ENCODE measurements at regions not wholly inside any gene's neighbourhood (a gene's known extent, or its start where the extent isn't known, plus 50 kb on each side); places are given as distances from the start of the nearest gene placed in this dataset.

DNA sequence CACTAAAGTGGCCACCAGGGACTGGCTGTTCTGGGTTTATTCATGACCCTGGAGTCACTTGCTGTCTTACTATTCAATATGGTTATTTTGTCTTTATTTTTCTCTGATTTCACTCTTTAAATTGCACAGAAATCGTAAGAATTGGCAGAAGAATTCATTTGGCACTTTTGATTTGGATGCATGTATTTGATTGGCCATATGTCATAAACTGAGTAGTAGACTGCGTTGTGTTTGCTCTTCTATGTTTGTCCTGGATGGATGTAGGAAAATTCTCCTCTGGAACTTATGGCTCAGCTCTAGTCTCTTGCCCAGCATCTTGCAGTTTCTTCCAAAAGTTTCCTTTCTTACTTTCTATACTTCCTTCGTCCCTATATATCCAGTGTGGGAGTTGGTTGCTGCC, 452.7 kb downstream of the GATA3 start:
- H3K4me1 ChIP-seq (ENCODE audit: control insufficient read depth, extremely low read depth, insufficient read depth, low read length) = no peaks in the 10 kb centered on the region
- no peaks in the 10 kb centered on the region for H3K9me3 ChIP-seq (replicated peaks; ENCODE audit: control insufficient read depth, insufficient read depth, low read length)
- no peak overlapping the region for H2AFZ ChIP-seq (ENCODE audit: low read depth, low read length)
- H3K4me2 ChIP-seq (ENCODE audit: insufficient read depth, low read length) = no peak overlapping the region
- ChIA-PET CTCF (no interaction called here), POLR2A (no interaction called here)
- no peak for TF ChIP-seq EZH2 (IDR thresholded peaks at IDR 0.05; ENCODE audit: borderline replicate concordance, low read depth, low read length, severe bottlenecking)
- no peak overlapping the region for H3K9ac ChIP-seq (replicated peaks; ENCODE audit: extremely low read depth, insufficient read depth, low read length)
- BruUV-seq (replicated peaks) = no TSS peak
- no peaks in the 10 kb centered on the region for H3K36me3 ChIP-seq (ENCODE audit: control insufficient read depth in 2 of 2, extremely low read depth in 1 of 2, insufficient read depth in 2 of 2, low read length in 2 of 2)
- no peaks in the 10 kb centered on the region for H3K27me3 ChIP-seq (ENCODE audit: control insufficient read depth in 2 of 2, insufficient read depth in 2 of 2, low read length in 2 of 2)
- no peak overlapping the region for H3K27ac ChIP-seq (ENCODE audit: insufficient read depth, low read depth, low read length)
- intact Hi-C loops (cut with micrococcal nuclease) (no loop called here), dilution Hi-C loops (cut with MboI; ENCODE audit: extremely low pct_ligation_motif_present, low sequenced_read_pairs) (no loop called here)
- FAIRE-seq (no peak), DNase-seq (ENCODE audit: low read depth, low spot score) (no peak)
- H4K20me1 ChIP-seq (replicated peaks; ENCODE audit: control insufficient read depth, extremely low read depth, insufficient read depth, low read length) = no peaks in the 10 kb centered on the region
- no peaks in the 10 kb centered on the region for H3K9me1 ChIP-seq (replicated peaks; ENCODE audit: control insufficient read depth, extremely low read depth, insufficient read depth, low read length)
- no peak overlapping the region for H3K4me3 ChIP-seq (replicated peaks in 1 of 3; ENCODE audit: insufficient read depth in 1 of 3, low read depth in 1 of 3, low read length in 3 of 3)
- no peaks in the 10 kb centered on the region for H3K79me2 ChIP-seq (ENCODE audit: control insufficient read depth, insufficient read depth, low read length)

DNA sequence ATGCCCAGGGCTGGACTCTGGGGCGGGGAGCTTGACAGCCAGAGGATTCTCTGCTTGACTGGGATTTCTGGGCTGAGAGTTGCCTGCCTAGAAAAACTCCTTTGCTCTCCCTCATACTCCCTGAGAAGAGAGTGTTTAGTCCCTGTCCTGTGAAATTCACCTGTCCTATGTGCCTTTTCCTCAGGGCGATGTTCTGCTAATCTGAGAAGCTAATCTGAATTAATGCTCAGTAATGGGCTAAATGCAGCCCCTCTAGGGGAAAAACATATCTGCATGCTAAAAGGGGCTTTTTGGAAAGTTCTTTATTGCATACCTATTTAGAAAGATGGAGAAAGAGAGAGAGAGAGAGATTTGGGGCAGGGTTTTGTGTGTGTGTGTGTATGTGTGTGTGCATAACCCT, 454.4 kb downstream of the GATA3 start:
- Histone ChIP-seq H3K27ac (ENCODE audit: insufficient read depth, low read depth, low read length) (no peak overlapping the region), H3K9me1 (replicated peaks; ENCODE audit: control insufficient read depth, extremely low read depth, insufficient read depth, low read length) (no peaks in the 10 kb centered on the region), H4K20me1 (replicated peaks; ENCODE audit: control insufficient read depth, extremely low read depth, insufficient read depth, low read length) (no peaks in the 10 kb centered on the region), H3K27me3 (ENCODE audit: control insufficient read depth in 2 of 2, insufficient read depth in 2 of 2, low read length in 2 of 2) (no peaks in the 10 kb centered on the region), H3K4me2 (ENCODE audit: insufficient read depth, low read length) (no peak overlapping the region), H3K9me3 (replicated peaks; ENCODE audit: control insufficient read depth, insufficient read depth, low read length) (no peaks in the 10 kb centered on the region), H3K9ac (replicated peaks; ENCODE audit: extremely low read depth, insufficient read depth, low read length) (no peak overlapping the region), H3K4me3 (replicated peaks in 1 of 3; ENCODE audit: insufficient read depth in 1 of 3, low read depth in 1 of 3, low read length in 3 of 3) (no peak overlapping the region), H3K4me1 (ENCODE audit: control insufficient read depth, extremely low read depth, insufficient read depth, low read length) (no peaks in the 10 kb centered on the region), H2AFZ (ENCODE audit: low read depth, low read length) (no peak overlapping the region), H3K79me2 (ENCODE audit: control insufficient read depth, insufficient read depth, low read length) (no peaks in the 10 kb centered on the region), H3K36me3 (ENCODE audit: control insufficient read depth in 2 of 2, extremely low read depth in 1 of 2, insufficient read depth in 2 of 2, low read length in 2 of 2) (no peaks in the 10 kb centered on the region)
- dilution Hi-C loops (cut with MboI; ENCODE audit: extremely low pct_ligation_motif_present, low sequenced_read_pairs) (no loop called here), intact Hi-C loops (cut with micrococcal nuclease) (no loop called here)
- DNase-seq (ENCODE audit: low read depth, low spot score) (no peak), FAIRE-seq (no peak)
- POLR2A ChIA-PET = no interaction called here
- TF ChIP-seq JUN (IDR thresholded peaks at IDR 0.05; ENCODE audit: borderline replicate concordance, insufficient read depth, insufficient read length, low read depth) = no peak
- TF ChIP-seq, protein P1, sequence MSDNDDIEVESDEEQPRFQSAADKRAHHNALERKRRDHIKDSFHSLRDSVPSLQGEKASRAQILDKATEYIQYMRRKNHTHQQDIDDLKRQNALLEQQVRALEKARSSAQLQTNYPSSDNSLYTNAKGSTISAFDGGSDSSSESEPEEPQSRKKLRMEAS (IDR thresholded peaks at IDR 0.05; ENCODE audit: insufficient read depth, insufficient read length) = no peak
- no peak for TF ChIP-seq GATA2 (IDR thresholded peaks at IDR 0.05; ENCODE audit: insufficient read depth, insufficient read length, low read depth, low read length)
- TF ChIP-seq, protein P2, sequence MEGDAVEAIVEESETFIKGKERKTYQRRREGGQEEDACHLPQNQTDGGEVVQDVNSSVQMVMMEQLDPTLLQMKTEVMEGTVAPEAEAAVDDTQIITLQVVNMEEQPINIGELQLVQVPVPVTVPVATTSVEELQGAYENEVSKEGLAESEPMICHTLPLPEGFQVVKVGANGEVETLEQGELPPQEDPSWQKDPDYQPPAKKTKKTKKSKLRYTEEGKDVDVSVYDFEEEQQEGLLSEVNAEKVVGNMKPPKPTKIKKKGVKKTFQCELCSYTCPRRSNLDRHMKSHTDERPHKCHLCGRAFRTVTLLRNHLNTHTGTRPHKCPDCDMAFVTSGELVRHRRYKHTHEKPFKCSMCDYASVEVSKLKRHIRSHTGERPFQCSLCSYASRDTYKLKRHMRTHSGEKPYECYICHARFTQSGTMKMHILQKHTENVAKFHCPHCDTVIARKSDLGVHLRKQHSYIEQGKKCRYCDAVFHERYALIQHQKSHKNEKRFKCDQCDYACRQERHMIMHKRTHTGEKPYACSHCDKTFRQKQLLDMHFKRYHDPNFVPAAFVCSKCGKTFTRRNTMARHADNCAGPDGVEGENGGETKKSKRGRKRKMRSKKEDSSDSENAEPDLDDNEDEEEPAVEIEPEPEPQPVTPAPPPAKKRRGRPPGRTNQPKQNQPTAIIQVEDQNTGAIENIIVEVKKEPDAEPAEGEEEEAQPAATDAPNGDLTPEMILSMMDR (IDR thresholded peaks at IDR 0.05; ENCODE audit: extremely low read depth in 1 of 2, insufficient read depth in 1 of 2, low read depth in 1 of 2, low read length in 2 of 2) = no peak
- no peak for TF ChIP-seq POLR2A (IDR thresholded peaks at IDR 0.05; ENCODE audit: low read depth, low read length)
- no peak for TF ChIP-seq MYC (IDR thresholded peaks at IDR 0.05; ENCODE audit: low read depth, low read length)
- no peak for TF ChIP-seq EZH2 (IDR thresholded peaks at IDR 0.05; ENCODE audit: borderline replicate concordance, low read depth, low read length, severe bottlenecking)
- TF ChIP-seq POLR2AphosphoS5 (IDR thresholded peaks at IDR 0.05; ENCODE audit: insufficient read depth, low read depth, low read length) = no peak
- no peak for TF ChIP-seq FOS (IDR thresholded peaks at IDR 0.05; ENCODE audit: borderline replicate concordance, insufficient read depth, low read length)
- CTCF ChIA-PET = no interaction called here
- no TSS peak for BruUV-seq (replicated peaks)

Measured in endothelial cell of umbilical vein (primary cell).